Progenitor cell of endocrine pancreas (in vitro differentiated cells): ENCODE measurements at regions not wholly inside any gene's neighbourhood (a gene's known extent, or its start where the extent isn't known, plus 50 kb on each side); places are given as distances from the start of the nearest gene placed in this dataset.

Experiments
- DNase-seq: peaks from one replicate; pipeline ENCODE4 v3.0.0; 2021; ENCODE audit warnings: low spot score; ENCODE audit not compliant: unreplicated experiment
- H3K27ac Mint-ChIP-seq: 2 replicates; pipeline ENCODE4 v1.8.0; 2021; ENCODE audit warnings: mild to moderate bottlenecking, moderate library complexity, mixed read lengths
- H3K27me3 Mint-ChIP-seq: 2 replicates; pipeline ENCODE4 v1.8.0; 2021; ENCODE audit warnings: mixed read lengths
- H3K36me3 Mint-ChIP-seq: 2 replicates; pipeline ENCODE4 v1.8.0; 2022; ENCODE audit warnings: mixed read lengths; ENCODE audit not compliant: insufficient read depth
- H3K4me1 Mint-ChIP-seq: 2 replicates; pipeline ENCODE4 v1.8.0; 2021; ENCODE audit warnings: low read depth, mixed read lengths
- H3K4me3 Mint-ChIP-seq: 2 replicates; pipeline ENCODE4 v1.8.0; 2021; ENCODE audit warnings: low read depth, mild to moderate bottlenecking, moderate library complexity, mixed read lengths
- H3K9me3 Mint-ChIP-seq: 2 replicates; pipeline ENCODE4 v1.8.0; 2021; ENCODE audit warnings: low read depth, mixed read lengths
- CTCF ChIP-seq: fragments of 200-600 bp; sonication (generic); IDR thresholded peaks from one replicate; pipeline ENCODE4 v1.5.0; 2021; ENCODE audit warnings: antibody characterized with exemption, mild to moderate bottlenecking; ENCODE audit not compliant: unreplicated experiment

- H3K9me3 Mint-ChIP-seq = no peaks in the 10 kb centered on the region
- TF ChIP-seq CTCF = no peak
- H3K36me3 Mint-ChIP-seq = no peaks in the 10 kb centered on the region
- no peak for DNase-seq
- peak overlapping the region; percentile 61 for H3K27ac Mint-ChIP-seq
- H3K4me3 Mint-ChIP-seq = no peak overlapping the region
- peaks cover 7% of the 10 kb centered on the region for H3K4me1 Mint-ChIP-seq
- H3K27me3 Mint-ChIP-seq = no peaks in the 10 kb centered on the region
Measured at GRCh38 chr10:121681997-121682687, 83.9 kb upstream of the FGFR2 start.

DNA sequence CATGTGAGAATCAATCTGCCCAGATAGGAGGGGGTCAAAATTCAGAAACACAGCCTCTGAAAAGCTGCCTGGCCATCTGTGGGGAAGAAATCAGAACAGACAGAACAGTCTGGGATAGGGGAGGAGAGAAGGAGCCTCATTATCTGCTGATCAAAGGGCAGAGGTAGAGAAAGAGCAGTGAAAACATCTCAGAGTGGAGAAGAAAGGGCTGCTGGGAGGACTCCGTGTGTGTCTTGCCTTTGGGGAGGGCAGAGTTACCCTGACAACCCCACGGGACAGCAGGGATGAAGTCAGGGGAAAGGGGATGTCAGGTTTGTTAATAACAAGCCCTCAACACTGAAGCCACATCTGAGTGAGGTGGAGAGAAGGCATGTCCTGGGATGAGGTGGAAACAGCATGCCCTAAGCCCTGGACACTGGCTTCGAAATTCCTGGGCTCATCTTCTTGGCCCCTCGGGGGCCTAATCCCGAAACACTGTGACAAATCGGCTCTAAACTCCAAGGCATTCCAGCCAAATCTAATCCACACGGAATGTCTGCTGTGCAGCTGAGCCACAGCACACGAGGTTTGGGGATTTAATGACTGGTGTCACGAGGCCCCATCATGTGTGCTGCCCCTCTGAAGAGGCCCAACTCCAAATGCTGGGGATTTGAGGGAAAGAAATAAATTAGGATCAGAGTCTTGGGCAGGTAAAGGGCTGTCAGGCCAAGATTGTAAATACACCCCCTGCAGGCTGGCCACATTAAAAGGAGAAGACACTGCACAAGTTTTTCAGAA, 82.8 kb upstream of the FGFR2 start:
- Mint-ChIP-seq H3K27ac (peak overlapping the region; percentile 50), H3K4me3 (no peak overlapping the region), H3K9me3 (no peaks in the 10 kb centered on the region), H3K27me3 (no peaks in the 10 kb centered on the region), H3K36me3 (no peaks in the 10 kb centered on the region), H3K4me1 (peaks cover 7% of the 10 kb centered on the region)
- DNase-seq = no peak
- TF ChIP-seq CTCF = no peak

DNA sequence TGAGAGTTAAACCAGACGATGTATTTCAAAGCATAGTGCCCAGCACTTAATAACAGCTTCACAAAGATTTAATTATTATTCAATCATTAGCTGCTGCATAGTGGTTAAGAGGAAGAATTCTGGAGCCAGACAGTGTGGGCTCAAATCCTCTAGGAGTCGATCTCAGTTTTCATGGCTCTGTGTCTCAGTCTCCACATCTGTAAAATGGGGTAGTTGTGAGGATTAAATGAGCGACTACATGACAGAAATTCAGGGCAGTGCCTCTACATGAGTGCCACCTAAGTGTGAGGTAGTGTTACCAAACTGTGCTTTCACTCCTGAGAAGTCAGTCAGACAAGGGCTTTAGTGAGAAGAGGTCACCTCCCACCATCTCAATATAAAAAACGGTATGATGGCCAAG, 81.7 kb upstream of the FGFR2 start:
- no peak overlapping the region for H3K27ac Mint-ChIP-seq

GRCh38 chr10:121678631-121679174, 80.5 kb upstream of the FGFR2 start:
- TF ChIP-seq CTCF = no peak
- Mint-ChIP-seq H3K9me3 (peaks cover 5% of the 10 kb centered on the region), H3K4me1 (peaks cover 7% of the 10 kb centered on the region), H3K27ac (no peak overlapping the region), H3K27me3 (no peaks in the 10 kb centered on the region), H3K4me3 (no peak overlapping the region), H3K36me3 (no peaks in the 10 kb centered on the region)
- no peak for DNase-seq

More for the DNA sequence above, 81.7 kb upstream of the FGFR2 start:
- H3K9me3 Mint-ChIP-seq = peaks cover 3% of the 10 kb centered on the region
- H3K4me3 Mint-ChIP-seq = no peak overlapping the region
- H3K4me1 Mint-ChIP-seq = peaks cover 7% of the 10 kb centered on the region
- no peaks in the 10 kb centered on the region for H3K36me3 Mint-ChIP-seq
- DNase-seq = no peak
- no peaks in the 10 kb centered on the region for H3K27me3 Mint-ChIP-seq
- TF ChIP-seq CTCF = no peak

DNA sequence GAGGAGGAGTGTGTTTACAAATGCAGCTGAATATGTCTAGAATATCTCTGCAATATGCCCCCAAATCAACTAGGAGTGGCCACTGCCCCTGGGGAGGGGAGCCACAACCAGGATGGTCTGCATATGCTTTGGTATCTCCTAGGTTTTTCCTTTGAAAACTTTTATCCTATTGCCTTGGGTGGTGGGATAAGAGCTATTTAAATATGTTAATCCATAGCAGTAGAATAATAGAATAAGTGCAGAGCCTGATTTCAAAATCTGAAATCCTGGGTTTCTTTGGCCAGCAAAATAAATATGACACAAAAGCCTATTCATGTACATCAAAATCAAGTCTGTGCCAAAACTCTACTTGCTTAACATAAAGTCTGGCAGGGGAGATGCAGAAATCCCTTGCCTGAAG, 79.6 kb upstream of the FGFR2 start:
- TF ChIP-seq CTCF = no peak
- Mint-ChIP-seq H3K4me1 (peaks cover 6% of the 10 kb centered on the region), H3K9me3 (peaks cover 5% of the 10 kb centered on the region), H3K27ac (no peak overlapping the region), H3K36me3 (no peaks in the 10 kb centered on the region), H3K4me3 (no peak overlapping the region), H3K27me3 (peaks cover under 1% of the 10 kb centered on the region)
- DNase-seq = no peak
